ENCODE measurements at regions not wholly inside any gene's neighbourhood (a gene's known extent, or its start where the extent isn't known, plus 50 kb on each side); places are given as distances from the start of the nearest gene placed in this dataset.
A peak's percentile ranks its signal among the peaks of the same experiment; 100 is the strongest.

- TF ChIP-seq, protein P1, sequence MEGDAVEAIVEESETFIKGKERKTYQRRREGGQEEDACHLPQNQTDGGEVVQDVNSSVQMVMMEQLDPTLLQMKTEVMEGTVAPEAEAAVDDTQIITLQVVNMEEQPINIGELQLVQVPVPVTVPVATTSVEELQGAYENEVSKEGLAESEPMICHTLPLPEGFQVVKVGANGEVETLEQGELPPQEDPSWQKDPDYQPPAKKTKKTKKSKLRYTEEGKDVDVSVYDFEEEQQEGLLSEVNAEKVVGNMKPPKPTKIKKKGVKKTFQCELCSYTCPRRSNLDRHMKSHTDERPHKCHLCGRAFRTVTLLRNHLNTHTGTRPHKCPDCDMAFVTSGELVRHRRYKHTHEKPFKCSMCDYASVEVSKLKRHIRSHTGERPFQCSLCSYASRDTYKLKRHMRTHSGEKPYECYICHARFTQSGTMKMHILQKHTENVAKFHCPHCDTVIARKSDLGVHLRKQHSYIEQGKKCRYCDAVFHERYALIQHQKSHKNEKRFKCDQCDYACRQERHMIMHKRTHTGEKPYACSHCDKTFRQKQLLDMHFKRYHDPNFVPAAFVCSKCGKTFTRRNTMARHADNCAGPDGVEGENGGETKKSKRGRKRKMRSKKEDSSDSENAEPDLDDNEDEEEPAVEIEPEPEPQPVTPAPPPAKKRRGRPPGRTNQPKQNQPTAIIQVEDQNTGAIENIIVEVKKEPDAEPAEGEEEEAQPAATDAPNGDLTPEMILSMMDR (IDR thresholded peaks at IDR 0.05 in 8 of 11, conservative IDR thresholded peaks at IDR 0.05 in 3 of 11), result no peak
- TF ChIP-seq POLR2A (IDR thresholded peaks at IDR 0.05) (no peak), POLR2AphosphoS5 (IDR thresholded peaks at IDR 0.05) (no peak)
- H3K4me3 ChIP-seq, result no peak overlapping the region
- no peak for DNase-seq
- WGBS, 5 donors, result 55 to 75% (median 74%) methylated on average over 4 of the region's 4 CpGs
- intact Hi-C loops (cut with DNase I; ENCODE audit: low total_unique reads), result no loop called here
- no peaks in the 10 kb centered on the region for H3K9me3 ChIP-seq
- H3K27ac ChIP-seq, result no peak overlapping the region
- H3K27me3 ChIP-seq (replicated peaks in 1 of 7), result no peaks in the 10 kb centered on the region
- H3K4me1 ChIP-seq, result peaks cover 7 to 40% (median 20%) of the 10 kb centered on the region in 6 donors
- no peaks in the 10 kb centered on the region for H3K36me3 ChIP-seq
Observed at GRCh38 chr13:40217675-40218074, 448.8 kb downstream of the FOXO1 start.

DNA sequence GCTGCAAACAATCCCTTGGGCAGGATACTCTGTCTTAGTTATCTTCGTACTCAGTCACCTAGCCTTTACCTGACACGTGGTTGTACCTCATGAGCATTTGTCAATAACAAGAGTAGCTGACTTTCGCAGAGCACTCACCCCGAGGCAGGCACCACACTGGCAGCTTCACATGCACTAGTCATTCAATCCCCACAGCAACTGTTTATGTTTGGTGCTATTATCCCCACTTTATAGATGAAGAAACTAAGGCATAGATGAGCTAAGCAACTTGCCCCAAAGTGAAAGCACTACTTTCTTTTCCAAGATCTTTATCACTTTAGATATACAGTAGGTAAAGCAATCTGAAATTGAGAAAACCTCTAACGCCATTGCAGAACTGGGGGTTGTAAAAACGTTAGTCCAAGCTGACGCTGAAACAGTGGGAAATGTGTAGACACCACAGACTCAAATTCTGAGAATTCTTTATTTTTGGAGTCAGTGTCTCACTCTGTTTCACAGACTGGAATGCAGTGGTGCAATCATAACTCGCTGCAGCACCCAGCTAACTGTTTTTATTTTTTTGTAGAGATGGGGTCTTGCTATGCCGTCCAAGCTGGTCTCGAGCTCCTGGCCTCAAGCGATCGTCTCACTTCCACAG is 446.0 kb downstream of the FOXO1 start:
- intact Hi-C loops (cut with DNase I; ENCODE audit: low total_unique reads), result no loop called here
- Histone ChIP-seq H3K9me3 (no peaks in the 10 kb centered on the region), H3K27ac (peak overlapping the region in 6 of 8 donors; percentile 21 to 84 (median 76)), H3K27me3 (replicated peaks in 1 of 7) (no peaks in the 10 kb centered on the region), H3K4me1 (peaks cover 7 to 39% (median 20%) of the 10 kb centered on the region in 6 donors), H3K4me3 (no peak overlapping the region), H3K36me3 (no peaks in the 10 kb centered on the region)
- no peak for DNase-seq
- WGBS, 5 donors, result 86 to 95% (median 90%) methylated on average over 12 of the region's 12 CpGs
- TF ChIP-seq, protein P1 (IDR thresholded peaks at IDR 0.05 in 8 of 11, conservative IDR thresholded peaks at IDR 0.05 in 3 of 11), result no peak
- no peak for TF ChIP-seq POLR2AphosphoS5 (IDR thresholded peaks at IDR 0.05)

- intact Hi-C loops (cut with DNase I; ENCODE audit: low total_unique reads), result no loop called here
- TF ChIP-seq POLR2A (IDR thresholded peaks at IDR 0.05), result no peak
- TF ChIP-seq, protein P1 (IDR thresholded peaks at IDR 0.05 in 8 of 11, conservative IDR thresholded peaks at IDR 0.05 in 3 of 11), result no peak
- TF ChIP-seq POLR2AphosphoS5 (IDR thresholded peaks at IDR 0.05), result no peak
- WGBS, 5 donors, result 0 to 100% (median 17%) methylated on average over 1 of the region's 1 CpG
- DNase-seq, result no peak
- Histone ChIP-seq H3K27ac (peak overlapping the region in 7 of 8 donors; percentile 21 to 84 (median 75)), H3K9me3 (no peaks in the 10 kb centered on the region), H3K4me1 (peaks cover 7 to 37% (median 20%) of the 10 kb centered on the region in 6 donors), H3K36me3 (no peaks in the 10 kb centered on the region), H3K4me3 (no peak overlapping the region), H3K27me3 (replicated peaks in 1 of 7) (no peaks in the 10 kb centered on the region)
Observed at GRCh38 chr13:40221131-40221459, 445.3 kb downstream of the FOXO1 start.

GRCh38 chr13:40221460-40222201 is 444.8 kb downstream of the FOXO1 start:
- 38 to 59% (median 51%) methylated on average over 10 of the region's 10 CpGs for WGBS, 5 donors
- intact Hi-C loops (cut with DNase I; ENCODE audit: low total_unique reads), result no loop called here
- TF ChIP-seq, protein P1 (IDR thresholded peaks at IDR 0.05 in 8 of 11, conservative IDR thresholded peaks at IDR 0.05 in 3 of 11), result no peak
- peak in 1 of 3 donors; percentile 44 for TF ChIP-seq POLR2AphosphoS5 (IDR thresholded peaks at IDR 0.05)
- Histone ChIP-seq H3K4me1 (peaks cover 7 to 37% (median 20%) of the 10 kb centered on the region in 6 donors), H3K4me3 (no peak overlapping the region), H3K36me3 (no peaks in the 10 kb centered on the region), H3K27ac (peak overlapping the region in 7 of 8 donors; percentile 27 to 84 (median 75)), H3K27me3 (replicated peaks in 1 of 7) (no peaks in the 10 kb centered on the region), H3K9me3 (no peaks in the 10 kb centered on the region)
- no peak for DNase-seq
